WI38 (cell line): ENCODE measurements at regions not wholly inside any gene's neighbourhood (a gene's known extent, or its start where the extent isn't known, plus 50 kb on each side); places are given as distances from the start of the nearest gene placed in this dataset.

Source experiments
- H3K4me3 ChIP-seq: 2 replicates; pipeline ENCODE4 v1.5.1; 2011; ENCODE audit warnings: low read depth, mild to moderate bottlenecking, control low read depth, low read length
- TF ChIP-seq, protein P1 (sequence below): IDR thresholded peaks from 2 replicates; pipeline ENCODE4 v1.5.1; 2012; ENCODE audit warnings: low read depth, mild to moderate bottlenecking, control low read depth, low read length

DNA sequence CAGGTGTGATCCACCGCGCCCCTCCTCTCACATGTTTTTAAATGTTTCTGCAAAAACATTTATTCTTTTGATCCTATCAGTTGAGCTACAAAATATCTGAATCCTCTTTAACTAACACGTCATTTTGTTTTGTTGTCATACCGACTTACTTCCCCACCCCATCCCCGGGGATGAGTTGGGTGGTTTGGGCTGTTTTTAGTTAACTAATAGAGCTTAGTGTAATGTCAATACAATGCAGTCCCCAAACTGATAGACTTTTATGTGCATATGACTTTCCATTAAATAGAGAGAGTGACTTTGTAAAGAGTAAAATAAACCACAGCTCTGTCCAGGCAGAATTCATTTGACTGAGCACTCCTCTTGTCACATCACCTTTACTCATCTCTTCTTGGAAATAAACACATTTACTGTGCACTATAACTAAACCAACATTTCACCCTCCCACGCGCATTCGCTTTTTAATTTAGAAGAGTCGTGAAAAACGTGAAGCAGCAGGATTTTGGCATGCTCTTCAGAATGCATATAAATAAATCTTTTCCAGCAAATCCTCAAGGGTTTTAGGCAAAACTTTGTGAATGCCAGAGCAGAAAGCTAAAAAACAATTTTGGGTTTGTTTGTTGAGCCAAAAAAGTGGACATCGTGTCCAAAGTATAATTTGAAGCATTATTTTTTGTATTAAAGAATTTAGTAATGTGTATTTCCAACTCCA, 187.4 kb upstream of the MGMT start:
- TF ChIP-seq, protein P1, sequence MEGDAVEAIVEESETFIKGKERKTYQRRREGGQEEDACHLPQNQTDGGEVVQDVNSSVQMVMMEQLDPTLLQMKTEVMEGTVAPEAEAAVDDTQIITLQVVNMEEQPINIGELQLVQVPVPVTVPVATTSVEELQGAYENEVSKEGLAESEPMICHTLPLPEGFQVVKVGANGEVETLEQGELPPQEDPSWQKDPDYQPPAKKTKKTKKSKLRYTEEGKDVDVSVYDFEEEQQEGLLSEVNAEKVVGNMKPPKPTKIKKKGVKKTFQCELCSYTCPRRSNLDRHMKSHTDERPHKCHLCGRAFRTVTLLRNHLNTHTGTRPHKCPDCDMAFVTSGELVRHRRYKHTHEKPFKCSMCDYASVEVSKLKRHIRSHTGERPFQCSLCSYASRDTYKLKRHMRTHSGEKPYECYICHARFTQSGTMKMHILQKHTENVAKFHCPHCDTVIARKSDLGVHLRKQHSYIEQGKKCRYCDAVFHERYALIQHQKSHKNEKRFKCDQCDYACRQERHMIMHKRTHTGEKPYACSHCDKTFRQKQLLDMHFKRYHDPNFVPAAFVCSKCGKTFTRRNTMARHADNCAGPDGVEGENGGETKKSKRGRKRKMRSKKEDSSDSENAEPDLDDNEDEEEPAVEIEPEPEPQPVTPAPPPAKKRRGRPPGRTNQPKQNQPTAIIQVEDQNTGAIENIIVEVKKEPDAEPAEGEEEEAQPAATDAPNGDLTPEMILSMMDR: no peak
- no peak overlapping the region for H3K4me3 ChIP-seq

DNA sequence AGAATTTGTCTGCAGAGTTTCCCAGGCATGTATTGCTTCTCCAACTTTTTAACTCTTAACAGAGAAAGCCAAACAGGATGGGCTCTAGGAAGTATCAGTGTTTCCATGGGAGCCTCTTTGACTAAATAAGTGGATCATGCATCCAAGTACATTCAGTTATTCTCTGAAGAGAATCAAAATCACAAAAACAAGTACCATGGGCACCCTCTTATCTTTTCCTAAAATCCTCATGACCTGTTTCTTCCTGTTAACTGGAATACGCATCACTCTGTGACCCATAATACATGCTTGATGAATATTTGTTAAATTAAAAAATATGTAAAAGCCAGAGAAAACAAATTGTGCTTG, 186.9 kb upstream of the MGMT start:
- TF ChIP-seq, protein P1: no peak
- H3K4me3 ChIP-seq: no peak overlapping the region

DNA sequence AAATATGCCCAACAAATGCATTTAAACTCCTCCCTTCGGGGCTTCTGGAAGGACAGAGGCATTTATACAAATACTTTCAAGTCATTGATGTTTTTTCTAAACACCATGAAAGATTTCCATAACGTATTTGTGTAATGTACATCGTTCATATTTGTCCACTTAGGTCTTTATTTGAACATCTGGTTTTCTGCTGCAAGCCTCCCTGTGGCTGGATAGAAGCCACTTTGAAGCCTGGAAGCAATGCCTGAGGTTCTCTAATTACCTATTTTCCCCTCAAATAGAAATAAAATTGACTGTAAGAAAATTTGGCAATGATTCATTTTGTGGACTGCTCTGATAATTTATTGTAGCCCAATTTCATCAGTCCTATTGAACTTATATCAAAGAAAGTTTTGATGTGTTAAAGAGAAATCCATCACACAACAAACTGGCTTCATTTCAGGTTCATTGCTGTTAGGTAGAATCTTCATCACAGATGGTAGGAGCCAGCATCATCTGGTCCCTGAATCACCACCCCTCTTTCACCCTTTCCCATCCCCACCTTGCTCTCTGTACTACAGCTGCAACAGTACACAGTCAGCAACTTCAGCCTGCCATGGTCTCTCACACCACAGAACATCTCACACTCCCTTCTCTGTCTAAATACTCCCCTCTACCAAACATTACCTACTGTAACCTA, 186.0 kb upstream of the MGMT start:
- H3K4me3 ChIP-seq: no peak overlapping the region
- TF ChIP-seq, protein P1: no peak

DNA sequence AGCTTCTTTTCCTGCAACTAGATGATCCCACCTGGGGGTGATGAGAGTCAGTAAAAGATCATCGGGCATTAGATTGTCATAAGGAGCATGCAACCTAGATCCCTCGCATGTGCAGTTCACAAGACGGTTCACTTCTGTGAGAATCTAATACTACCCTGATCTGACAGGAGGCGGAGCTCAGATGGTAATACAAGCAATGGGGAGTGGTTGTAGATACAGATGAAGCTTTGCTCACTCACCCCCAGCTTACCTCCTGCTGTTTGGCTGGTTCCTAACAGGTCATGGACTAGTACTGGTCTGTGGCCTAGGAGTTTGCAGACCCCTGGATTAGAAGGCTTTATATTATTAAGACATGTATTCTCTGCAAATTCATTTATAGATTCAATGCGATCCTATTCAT, 181.6 kb upstream of the MGMT start:
- H3K4me3 ChIP-seq: no peak overlapping the region
- TF ChIP-seq, protein P1: no peak

DNA sequence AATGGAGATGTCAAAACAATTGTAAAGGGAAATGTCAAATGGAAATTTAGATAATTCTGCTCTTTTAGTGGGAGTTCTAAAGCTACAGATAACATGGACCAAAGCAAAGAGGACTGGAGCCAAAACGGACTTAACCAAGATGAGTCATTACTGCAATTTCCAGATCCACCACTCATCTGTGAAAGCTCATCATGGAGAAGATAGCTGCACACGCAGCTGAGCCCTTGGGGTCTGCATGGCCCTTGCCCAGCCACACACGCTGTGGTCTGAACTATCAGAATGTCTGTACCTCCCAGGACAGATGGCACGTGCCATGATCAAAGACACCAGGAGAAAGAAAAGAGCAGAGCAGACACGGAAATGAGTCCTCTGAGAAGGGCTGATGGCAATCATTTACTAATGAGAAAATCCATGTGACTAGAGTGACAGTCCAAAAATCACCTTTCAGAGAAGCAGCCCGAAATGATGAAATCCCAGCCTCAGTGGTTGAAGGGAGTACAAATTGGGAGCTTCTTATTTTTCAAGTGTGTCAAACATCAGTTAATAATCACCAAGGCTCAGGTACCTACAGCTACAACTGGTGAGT, 177.9 kb upstream of the MGMT start:
- H3K4me3 ChIP-seq: no peak overlapping the region
- TF ChIP-seq, protein P1: no peak

DNA sequence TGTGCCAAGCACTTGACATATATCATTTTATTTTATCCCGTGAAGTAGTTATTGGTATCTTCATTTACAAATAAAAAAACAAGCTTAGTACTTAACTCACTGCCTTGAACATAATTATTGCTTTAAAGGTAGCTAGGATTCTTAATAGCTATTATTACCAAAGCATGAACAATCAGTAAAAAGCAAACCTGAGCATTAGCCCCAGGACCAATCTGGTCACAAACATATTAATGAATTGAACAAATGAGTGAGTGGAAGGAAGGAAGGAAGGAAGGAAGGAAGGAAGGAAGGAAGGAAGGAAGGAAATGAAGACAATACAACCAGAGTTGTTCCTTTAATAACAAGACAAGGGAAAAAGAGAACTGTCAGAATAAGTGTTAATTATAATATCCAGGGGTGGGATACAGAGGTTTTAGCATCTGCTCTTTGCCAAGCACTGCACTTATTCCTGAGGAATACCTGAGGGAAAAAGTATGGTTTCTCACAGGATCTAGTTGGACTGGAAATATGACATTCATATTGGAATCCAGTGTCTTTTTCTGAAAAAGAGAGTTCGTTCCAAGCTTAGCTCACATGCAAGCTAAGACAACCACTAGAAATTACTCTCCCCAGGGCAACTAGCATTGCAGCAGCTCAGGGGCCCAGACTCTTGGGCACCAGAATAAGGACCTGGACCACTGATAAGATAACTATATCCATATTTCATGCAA, 172.9 kb upstream of the MGMT start:
- H3K4me3 ChIP-seq: no peak overlapping the region
- TF ChIP-seq, protein P1: no peak
